H9 (cell line): ENCODE measurements at regions not wholly inside any gene's neighbourhood (a gene's known extent, or its start where the extent isn't known, plus 50 kb on each side); places are given as distances from the start of the nearest gene placed in this dataset.

Source experiments
- DNase-seq: peaks from one replicate; pipeline ENCODE4 v3.0.0-alpha.2; 2017
- H2AFZ ChIP-seq: one replicate; pipeline ENCODE4 v1.6.1; 2013; ENCODE audit warnings: mild to moderate bottlenecking, low read length, control low read depth, moderate library complexity
- H2AK5ac ChIP-seq: 2 replicates; pipeline ENCODE4 v1.6.1; 2013; ENCODE audit warnings: low read length, control low read depth, mixed read lengths; ENCODE audit not compliant: insufficient read length
- H2BK120ac ChIP-seq: one replicate; pipeline ENCODE4 v1.6.1; 2013; ENCODE audit warnings: low read depth, mild to moderate bottlenecking, low read length, control low read depth, inconsistent platforms; ENCODE audit not compliant: poor library complexity, severe bottlenecking
- H2BK12ac ChIP-seq: 2 replicates; pipeline ENCODE4 v1.6.1; 2013; ENCODE audit warnings: low read length, control low read depth, mixed read lengths, low read depth; ENCODE audit not compliant: insufficient read length
- H2BK15ac ChIP-seq: 2 replicates; pipeline ENCODE4 v1.6.1; 2013; ENCODE audit warnings: low read depth, low read length, control low read depth
- H2BK20ac ChIP-seq: one replicate; pipeline ENCODE4 v1.6.1; 2013; ENCODE audit warnings: low read depth, mild to moderate bottlenecking, low read length, control low read depth, inconsistent platforms; ENCODE audit not compliant: poor library complexity, severe bottlenecking
- H2BK5ac ChIP-seq: 2 replicates; pipeline ENCODE4 v1.6.1; 2013; ENCODE audit warnings: low read length, control low read depth, mixed read lengths; ENCODE audit not compliant: insufficient read length
- H3K14ac ChIP-seq: 2 replicates; pipeline ENCODE4 v1.6.1; 2013; ENCODE audit warnings: low read length, control low read depth; ENCODE audit not compliant: insufficient read depth
- H3K18ac ChIP-seq: 2 replicates; pipeline ENCODE4 v1.6.1; 2013; ENCODE audit warnings: low read depth, mild to moderate bottlenecking, mixed read lengths, low read length, control low read depth; ENCODE audit not compliant: insufficient read length
- H3K23ac ChIP-seq: 2 replicates; pipeline ENCODE4 v1.6.1; 2013; ENCODE audit warnings: low read length, control low read depth, mixed read lengths, low read depth; ENCODE audit not compliant: insufficient read length
- H3K23me2 ChIP-seq: 2 replicates; pipeline ENCODE4 v1.6.1; 2013; ENCODE audit warnings: low read depth, mild to moderate bottlenecking, mixed read lengths, low read length, control low read depth; ENCODE audit not compliant: insufficient read length, poor library complexity, severe bottlenecking
- H3K27ac ChIP-seq: 2 replicates; pipeline ENCODE4 v1.5.1; 2013; ENCODE audit warnings: low read length, control low read depth, mixed read lengths, low read depth; ENCODE audit not compliant: insufficient read length
- H3K27me3 ChIP-seq: 2 replicates; pipeline ENCODE4 v1.6.1; 2013; ENCODE audit warnings: low read length, control low read depth, inconsistent platforms; ENCODE audit not compliant: insufficient read depth
- H3K4ac ChIP-seq: 2 replicates; pipeline ENCODE4 v1.6.1; 2013; ENCODE audit warnings: low read depth, mild to moderate bottlenecking, control low read depth, inconsistent platforms, low read length, moderate library complexity
- H3K4me1 ChIP-seq: 2 replicates; pipeline ENCODE4 v1.6.1; 2013; ENCODE audit warnings: low read length, control low read depth, inconsistent platforms; ENCODE audit not compliant: insufficient read depth
- H3K4me2 ChIP-seq: 2 replicates; pipeline ENCODE4 v1.6.1; 2013; ENCODE audit warnings: low read length, control low read depth, mixed read lengths; ENCODE audit not compliant: insufficient read length, insufficient read depth
- H3K56ac ChIP-seq: 2 replicates; pipeline ENCODE4 v1.6.1; 2013; ENCODE audit warnings: low read depth, mild to moderate bottlenecking, mixed read lengths, low read length, control low read depth; ENCODE audit not compliant: insufficient read length
- H3K79me1 ChIP-seq: 2 replicates; pipeline ENCODE4 v1.6.1; 2013; ENCODE audit warnings: low read depth, mild to moderate bottlenecking, moderate library complexity, low read length, control low read depth, inconsistent platforms; ENCODE audit not compliant: insufficient read depth, poor library complexity, severe bottlenecking
- H3K79me2 ChIP-seq: 2 replicates; pipeline ENCODE4 v1.6.1; 2013; ENCODE audit warnings: low read length, control low read depth, inconsistent platforms; ENCODE audit not compliant: insufficient read depth
- H3K9ac ChIP-seq: 2 replicates; pipeline ENCODE4 v1.6.1; 2013; ENCODE audit warnings: low read length, control low read depth, mixed read lengths; ENCODE audit not compliant: insufficient read length; ENCODE audit errors: extremely low read depth
- H3K9me3 ChIP-seq: one replicate; pipeline ENCODE4 v1.6.1; 2013; ENCODE audit warnings: low read depth, low read length, inconsistent platforms; ENCODE audit not compliant: control insufficient read depth
- H3T11ph ChIP-seq: one replicate; pipeline ENCODE4 v1.6.1; 2013; ENCODE audit warnings: mild to moderate bottlenecking, low read length, control low read depth, inconsistent platforms
- H4K20me1 ChIP-seq: one replicate; pipeline ENCODE4 v1.6.1; 2013; ENCODE audit not compliant: control insufficient read depth, insufficient read length, insufficient read depth
- H4K5ac ChIP-seq: 2 replicates; pipeline ENCODE4 v1.6.1; 2013; ENCODE audit warnings: low read depth, mild to moderate bottlenecking, mixed read lengths, low read length, control low read depth; ENCODE audit not compliant: insufficient read length
- H4K8ac ChIP-seq: replicated peaks from 2 replicates; pipeline ENCODE4 v1.6.1; 2013; ENCODE audit warnings: low read length, control low read depth, mixed read lengths, low read depth; ENCODE audit not compliant: insufficient read length
- H4K91ac ChIP-seq: 2 replicates; pipeline ENCODE4 v1.6.1; 2013; ENCODE audit warnings: low read depth, mild to moderate bottlenecking, moderate library complexity, mixed read lengths, low read length, control low read depth; ENCODE audit not compliant: insufficient read length
- H3K27ac Mint-ChIP-seq, 3 experiments: 2 replicates in 2 of 3; 3 replicates in 1 of 3; pipeline ENCODE4 v1.8.0; 2020 to 2021; ENCODE audit warnings: mixed read lengths in 3 of 3, mild to moderate bottlenecking in 1 of 3, moderate library complexity in 1 of 3
- H3K27me3 Mint-ChIP-seq: 2 replicates; pipeline ENCODE4 v1.8.0; 2021; ENCODE audit warnings: low read depth, mild to moderate bottlenecking, moderate library complexity, mixed read lengths
- H3K36me3 Mint-ChIP-seq, 3 experiments: 2 replicates in 2 of 3; 3 replicates in 1 of 3; pipeline ENCODE4 v1.8.0; 2020 to 2021; ENCODE audit warnings: low read depth in 3 of 3, mixed read lengths in 3 of 3; ENCODE audit not compliant: insufficient read depth in 1 of 3
- H3K4me1 Mint-ChIP-seq, 2 experiments: 2 replicates each; pipeline ENCODE4 v1.8.0; 2020; ENCODE audit warnings: mixed read lengths in 2 of 2
- H3K4me3 Mint-ChIP-seq, 2 experiments: 2 replicates in 1 of 2; 3 replicates in 1 of 2; pipeline ENCODE4 v1.8.0; 2020 to 2021; ENCODE audit warnings: mild to moderate bottlenecking in 2 of 2, mixed read lengths in 2 of 2, moderate library complexity in 1 of 2
- H3K9me3 Mint-ChIP-seq, 2 experiments: 2 replicates in 1 of 2; 3 replicates in 1 of 2; pipeline ENCODE4 v1.8.0; 2020; ENCODE audit warnings: mild to moderate bottlenecking in 2 of 2, mixed read lengths in 2 of 2, moderate library complexity in 1 of 2
- WGBS: extraction: QIAGEN DNeasy Blood & Tissue Kit; methylation state at CpG from one replicate; pipeline ENCODE4 v1.1.7; 2013; ENCODE audit warnings: missing lambda C conversion rate, low lambda C conversion rate, mixed read lengths; ENCODE audit not compliant: insufficient read length; ENCODE audit errors: extremely low coverage; 5-methylcytosine and 5-hydroxymethylcytosine counted together
- TF ChIP-seq, protein P1 (sequence below): fragments of 200-600 bp; sonication (generic); conservative IDR thresholded peaks from 3 replicates; pipeline ENCODE4 v1.8.0; 2021; ENCODE audit warnings: antibody characterized with exemption, mild to moderate bottlenecking

DNA sequence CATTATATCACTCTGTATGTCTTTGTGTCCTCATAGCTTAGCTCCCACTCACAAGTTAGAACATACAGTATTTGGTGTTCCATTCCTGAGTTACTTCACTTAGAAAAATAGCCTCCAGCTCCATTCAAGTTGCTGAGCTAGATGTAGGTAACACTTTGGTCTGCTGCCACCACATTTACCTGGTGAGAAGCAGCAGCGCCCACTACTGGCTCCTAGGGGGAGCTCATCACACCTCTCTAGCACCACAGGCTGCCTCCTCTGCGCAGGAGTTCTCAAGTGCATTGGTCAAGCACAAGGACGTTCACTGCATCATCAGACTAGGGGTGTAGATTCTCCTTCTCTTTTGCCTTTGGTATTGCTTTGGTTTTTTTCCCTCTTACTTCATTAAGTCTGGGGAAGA lies 530.9 kb upstream of the AUTS2 start:
- H3T11ph ChIP-seq: no peak overlapping the region
- no peak overlapping the region for H4K5ac ChIP-seq
- no peak overlapping the region for H3K27ac ChIP-seq
- H2AK5ac ChIP-seq: no peak overlapping the region
- WGBS: no CpG with 5 or more reads among the region's 3 CpGs
- no peak overlapping the region for H3K4ac ChIP-seq
- TF ChIP-seq, protein P1, sequence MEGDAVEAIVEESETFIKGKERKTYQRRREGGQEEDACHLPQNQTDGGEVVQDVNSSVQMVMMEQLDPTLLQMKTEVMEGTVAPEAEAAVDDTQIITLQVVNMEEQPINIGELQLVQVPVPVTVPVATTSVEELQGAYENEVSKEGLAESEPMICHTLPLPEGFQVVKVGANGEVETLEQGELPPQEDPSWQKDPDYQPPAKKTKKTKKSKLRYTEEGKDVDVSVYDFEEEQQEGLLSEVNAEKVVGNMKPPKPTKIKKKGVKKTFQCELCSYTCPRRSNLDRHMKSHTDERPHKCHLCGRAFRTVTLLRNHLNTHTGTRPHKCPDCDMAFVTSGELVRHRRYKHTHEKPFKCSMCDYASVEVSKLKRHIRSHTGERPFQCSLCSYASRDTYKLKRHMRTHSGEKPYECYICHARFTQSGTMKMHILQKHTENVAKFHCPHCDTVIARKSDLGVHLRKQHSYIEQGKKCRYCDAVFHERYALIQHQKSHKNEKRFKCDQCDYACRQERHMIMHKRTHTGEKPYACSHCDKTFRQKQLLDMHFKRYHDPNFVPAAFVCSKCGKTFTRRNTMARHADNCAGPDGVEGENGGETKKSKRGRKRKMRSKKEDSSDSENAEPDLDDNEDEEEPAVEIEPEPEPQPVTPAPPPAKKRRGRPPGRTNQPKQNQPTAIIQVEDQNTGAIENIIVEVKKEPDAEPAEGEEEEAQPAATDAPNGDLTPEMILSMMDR: peak; percentile 86
- no peaks in the 10 kb centered on the region for H3K23me2 ChIP-seq
- H3K56ac ChIP-seq: no peak overlapping the region
- H3K79me2 ChIP-seq: no peaks in the 10 kb centered on the region
- no peak overlapping the region for H2BK120ac ChIP-seq
- H4K20me1 ChIP-seq: no peaks in the 10 kb centered on the region
- H3K4me1 ChIP-seq: no peaks in the 10 kb centered on the region
- Mint-ChIP-seq H3K9me3 (peaks cover 20% of the 10 kb centered on the region in 2 experiments), H3K4me3 (no peak overlapping the region), H3K4me1 (peaks cover 0 to 2% of the 10 kb centered on the region in 2 experiments; a peak in 2 of 4 replicates), H3K27me3 (peaks cover 8% of the 10 kb centered on the region), H3K36me3 (peaks cover 0 to 20% (median 6%) of the 10 kb centered on the region in 3 experiments; a peak in 4 of 7 replicates), H3K27ac (no peak overlapping the region)
- no peak overlapping the region for H4K8ac ChIP-seq
- H3K79me1 ChIP-seq: no peaks in the 10 kb centered on the region
- H3K18ac ChIP-seq: no peak overlapping the region
- no peak overlapping the region for H2BK5ac ChIP-seq
- H2BK20ac ChIP-seq: no peak overlapping the region
- no peak overlapping the region for H3K9ac ChIP-seq
- H3K27me3 ChIP-seq: no peaks in the 10 kb centered on the region
- H3K14ac ChIP-seq: no peak overlapping the region
- H4K91ac ChIP-seq: no peak overlapping the region
- DNase-seq: peak; percentile 78
- H2BK12ac ChIP-seq: no peak overlapping the region
- H2BK15ac ChIP-seq: no peak overlapping the region
- no peak overlapping the region for H3K23ac ChIP-seq
- no peak overlapping the region for H3K4me2 ChIP-seq
- H3K9me3 ChIP-seq: peaks cover 17% of the 10 kb centered on the region
- H2AFZ ChIP-seq: no peak overlapping the region
